ENCODE measurements at regions not wholly inside any gene's neighbourhood (a gene's known extent, or its start where the extent isn't known, plus 50 kb on each side); places are given as distances from the start of the nearest gene placed in this dataset.
A peak's percentile ranks its signal among the peaks of the same experiment; 100 is the strongest.

- TF ChIP-seq GABPA (IDR thresholded peaks at IDR 0.05; ENCODE audit: low read depth) (no peak), NFYB (IDR thresholded peaks at IDR 0.05; ENCODE audit: insufficient read depth, low read depth, low read length) (0 out of 2 replicates have a peak, but pooled peaks have one; percentile 22), GATAD2B (conservative IDR thresholded peaks at IDR 0.05; ENCODE audit: low read depth) (peak; percentile 31; the same call in 1 of the 2 replicates), BRCA1 (IDR thresholded peaks at IDR 0.05; ENCODE audit: low read depth, low read length) (no peak), BCL3 (IDR thresholded peaks at IDR 0.05; ENCODE audit: borderline replicate concordance, insufficient read depth, low read depth, low read length, poor library complexity, severe bottlenecking) (peak; percentile 93), YY1 (IDR thresholded peaks at IDR 0.05; ENCODE audit: low read depth, low read length) (no peak), CUX1 (IDR thresholded peaks at IDR 0.05; ENCODE audit: insufficient replicate concordance, low read depth, low read length) (peak; percentile 95), NR2F1 (conservative IDR thresholded peaks at IDR 0.05) (no peak), RB1 (IDR thresholded peaks at IDR 0.05; ENCODE audit: borderline replicate concordance) (no peak), ATF2 (IDR thresholded peaks at IDR 0.05; ENCODE audit: low read length) (peak; percentile 89), TARDBP (IDR thresholded peaks at IDR 0.05; ENCODE audit: borderline replicate concordance) (no peak), MTA2 (IDR thresholded peaks at IDR 0.05; ENCODE audit: low read depth) (peak; percentile 20; the same call in 1 of the 2 replicates), ZNF622 (IDR thresholded peaks at IDR 0.05) (no peak), NR2C1 (IDR thresholded peaks at IDR 0.05) (no peak), ZNF592 (IDR thresholded peaks at IDR 0.05) (no peak), JUND (IDR thresholded peaks at IDR 0.05; ENCODE audit: low read depth, low read length) (no peak), JUNB (IDR thresholded peaks at IDR 0.05) (no peak)
These were observed 288.1 kb downstream of the ETS1 start (continued) for GRCh38 chr11:128299132-128299726.

All from GM12878 (cell line).